Activated CD4-positive, alpha-beta T cell treated with anti-CD3 and anti-CD28 coated beads, Interleukin-2, amount 10 ng/mL, durations not matched to agents 24 days and 14 days (primary cell): ENCODE measurements at regions not wholly inside any gene's neighbourhood (a gene's known extent, or its start where the extent isn't known, plus 50 kb on each side); places are given as distances from the start of the nearest gene placed in this dataset.

Source experiments
- DNase-seq: peaks from one replicate; pipeline ENCODE4 v3.0.0; 2022
- H3K27ac Mint-ChIP-seq: one replicate; pipeline ENCODE4 v1.8.0; 2022; ENCODE audit warnings: mild to moderate bottlenecking, mixed read lengths
- H3K27me3 Mint-ChIP-seq: one replicate; pipeline ENCODE4 v1.8.0; 2022; ENCODE audit warnings: mixed read lengths
- H3K36me3 Mint-ChIP-seq: one replicate; pipeline ENCODE4 v1.8.0; 2022; ENCODE audit warnings: low read depth, mild to moderate bottlenecking, mixed read lengths
- H3K4me1 Mint-ChIP-seq: one replicate; pipeline ENCODE4 v1.8.0; 2021; ENCODE audit warnings: mixed read lengths
- H3K4me3 Mint-ChIP-seq: one replicate; pipeline ENCODE4 v1.8.0; 2022; ENCODE audit warnings: mild to moderate bottlenecking, moderate library complexity, mixed read lengths
- H3K9me3 Mint-ChIP-seq: one replicate; pipeline ENCODE4 v1.8.0; 2021; ENCODE audit warnings: mixed read lengths
- intact Hi-C: fragments of 100-400 bp; cut with micrococcal nuclease; formaldehyde crosslinking; loops from one replicate; pipeline ENCODE4 v1.15.1; 2023

- Mint-ChIP-seq H3K36me3 (no peaks in the 10 kb centered on the region), H3K27me3 (no peaks in the 10 kb centered on the region), H3K27ac (no peak overlapping the region), H3K4me1 (no peaks in the 10 kb centered on the region), H3K4me3 (no peak overlapping the region), H3K9me3 (no peaks in the 10 kb centered on the region)
- intact Hi-C loops, result no loop called here
- DNase-seq, result no peak
These were observed 1105.5 kb upstream of the SPRY2 start for GRCh38 chr13:81446441-81446840.

GRCh38 chr13:81442904-81443303 is 1102.0 kb upstream of the SPRY2 start:
- Mint-ChIP-seq H3K9me3 (no peaks in the 10 kb centered on the region), H3K4me1 (no peaks in the 10 kb centered on the region), H3K27ac (no peak overlapping the region), H3K27me3 (no peaks in the 10 kb centered on the region), H3K36me3 (no peaks in the 10 kb centered on the region), H3K4me3 (no peak overlapping the region)
- no peak for DNase-seq
- intact Hi-C loops, result no loop called here

DNA sequence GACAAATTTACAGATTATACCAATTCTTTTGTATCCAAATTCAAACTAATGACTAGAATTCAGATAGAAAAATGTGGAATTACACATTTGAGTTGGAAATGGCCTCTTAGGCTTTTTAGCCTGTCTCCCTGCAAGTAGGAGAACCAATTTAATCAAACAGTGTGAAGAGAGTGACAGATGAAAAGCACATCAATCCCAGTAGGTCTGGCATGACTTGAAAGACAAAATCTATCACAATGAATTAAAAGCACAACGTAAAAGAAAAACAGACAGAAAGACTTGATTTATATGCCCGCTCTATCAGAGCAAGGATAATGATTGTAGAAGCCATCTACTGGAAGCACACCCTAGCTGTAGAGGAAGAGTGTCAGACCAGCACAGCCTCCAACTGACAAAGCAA is 1084.4 kb upstream of the SPRY2 start:
- H3K9me3 Mint-ChIP-seq, result peaks cover 3% of the 10 kb centered on the region
- no peaks in the 10 kb centered on the region for H3K4me1 Mint-ChIP-seq
- H3K27me3 Mint-ChIP-seq, result no peaks in the 10 kb centered on the region
- intact Hi-C loops, result no loop called here
- DNase-seq, result no peak
- H3K36me3 Mint-ChIP-seq, result no peaks in the 10 kb centered on the region
- no peak overlapping the region for H3K4me3 Mint-ChIP-seq
- no peak overlapping the region for H3K27ac Mint-ChIP-seq

GRCh38 chr13:81409284-81409683 is 1068.4 kb upstream of the SPRY2 start:
- no peak overlapping the region for H3K27ac Mint-ChIP-seq
- DNase-seq, result no peak
- H3K4me1 Mint-ChIP-seq, result no peaks in the 10 kb centered on the region
- H3K4me3 Mint-ChIP-seq, result no peak overlapping the region
- intact Hi-C loops, result no loop called here
- H3K36me3 Mint-ChIP-seq, result no peaks in the 10 kb centered on the region
- peaks cover 9% of the 10 kb centered on the region for H3K9me3 Mint-ChIP-seq
- H3K27me3 Mint-ChIP-seq, result no peaks in the 10 kb centered on the region

GRCh38 chr13:81408647-81409046 is 1067.7 kb upstream of the SPRY2 start:
- intact Hi-C loops, result no loop called here
- no peak overlapping the region for H3K4me3 Mint-ChIP-seq
- no peak for DNase-seq
- no peak overlapping the region for H3K27ac Mint-ChIP-seq
- H3K4me1 Mint-ChIP-seq, result no peaks in the 10 kb centered on the region
- no peaks in the 10 kb centered on the region for H3K36me3 Mint-ChIP-seq
- H3K9me3 Mint-ChIP-seq, result peaks cover 9% of the 10 kb centered on the region
- no peaks in the 10 kb centered on the region for H3K27me3 Mint-ChIP-seq

- H3K36me3 Mint-ChIP-seq, result no peaks in the 10 kb centered on the region
- no peak overlapping the region for H3K4me3 Mint-ChIP-seq
- no peak for DNase-seq
- H3K27me3 Mint-ChIP-seq, result no peaks in the 10 kb centered on the region
- peaks cover 9% of the 10 kb centered on the region for H3K9me3 Mint-ChIP-seq
- H3K4me1 Mint-ChIP-seq, result no peaks in the 10 kb centered on the region
- no peak overlapping the region for H3K27ac Mint-ChIP-seq
- intact Hi-C loops, result no loop called here
These were observed 1065.8 kb upstream of the SPRY2 start for GRCh38 chr13:81406639-81407292.

DNA sequence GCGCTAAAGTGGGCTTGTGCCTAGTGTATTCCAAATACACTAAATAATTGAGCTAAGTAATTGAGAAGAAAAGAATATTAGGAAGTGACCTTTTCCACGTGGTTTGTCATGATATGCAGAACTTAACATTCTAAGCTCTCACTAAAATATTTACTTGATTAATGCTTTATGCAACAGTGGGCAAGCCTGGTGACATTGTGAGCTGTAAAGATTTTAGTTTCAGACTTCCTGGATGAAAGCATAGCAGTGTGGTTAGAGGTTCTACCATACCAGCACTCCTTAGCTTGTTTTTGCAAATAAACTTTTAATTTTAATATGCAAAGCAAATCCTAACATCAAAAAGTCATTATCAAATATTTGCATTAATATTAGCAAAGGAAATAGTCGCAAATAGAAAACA is 1065.1 kb upstream of the SPRY2 start:
- H3K27me3 Mint-ChIP-seq, result no peaks in the 10 kb centered on the region
- H3K36me3 Mint-ChIP-seq, result no peaks in the 10 kb centered on the region
- DNase-seq, result no peak
- peaks cover 5% of the 10 kb centered on the region for H3K9me3 Mint-ChIP-seq
- intact Hi-C loops, result no loop called here
- H3K4me1 Mint-ChIP-seq, result no peaks in the 10 kb centered on the region
- no peak overlapping the region for H3K27ac Mint-ChIP-seq
- H3K4me3 Mint-ChIP-seq, result no peak overlapping the region

GRCh38 chr13:81396192-81396591 is 1055.3 kb upstream of the SPRY2 start:
- Mint-ChIP-seq H3K27ac (no peak overlapping the region), H3K36me3 (no peaks in the 10 kb centered on the region), H3K9me3 (peaks cover 4% of the 10 kb centered on the region), H3K4me1 (no peaks in the 10 kb centered on the region), H3K27me3 (no peaks in the 10 kb centered on the region), H3K4me3 (no peak overlapping the region)
- intact Hi-C loops, result no loop called here
- DNase-seq, result no peak

- no peaks in the 10 kb centered on the region for H3K36me3 Mint-ChIP-seq
- H3K27me3 Mint-ChIP-seq, result no peaks in the 10 kb centered on the region
- no peak overlapping the region for H3K27ac Mint-ChIP-seq
- H3K9me3 Mint-ChIP-seq, result peaks cover 4% of the 10 kb centered on the region
- H3K4me3 Mint-ChIP-seq, result no peak overlapping the region
- intact Hi-C loops, result no loop called here
- H3K4me1 Mint-ChIP-seq, result no peaks in the 10 kb centered on the region
- no peak for DNase-seq
These were observed 1054.4 kb upstream of the SPRY2 start for GRCh38 chr13:81395368-81395767.

DNA sequence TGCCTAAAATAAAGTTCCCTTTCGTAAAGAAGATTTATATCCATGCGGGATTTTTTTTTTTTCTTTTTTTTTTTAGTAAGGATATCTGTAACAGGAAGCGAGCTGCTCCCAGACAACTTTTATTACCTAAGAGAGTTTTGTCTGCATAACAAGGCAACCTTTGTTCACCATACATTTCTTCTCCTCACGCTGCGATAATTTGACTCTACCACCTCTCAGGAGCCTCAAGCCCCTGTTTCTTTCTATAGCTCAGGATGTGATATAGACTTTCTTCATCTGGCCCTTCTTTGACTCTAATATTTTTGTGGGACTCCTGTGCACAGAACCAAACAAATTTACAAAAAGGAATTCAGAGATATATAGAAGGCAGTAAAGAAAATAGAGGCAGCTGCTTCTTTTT is 1053.7 kb upstream of the SPRY2 start:
- intact Hi-C loops, result no loop called here
- Mint-ChIP-seq H3K36me3 (no peaks in the 10 kb centered on the region), H3K27me3 (no peaks in the 10 kb centered on the region), H3K4me3 (no peak overlapping the region), H3K4me1 (no peaks in the 10 kb centered on the region), H3K9me3 (peaks cover 4% of the 10 kb centered on the region), H3K27ac (no peak overlapping the region)
- no peak for DNase-seq

GRCh38 chr13:81393721-81394120 is 1052.8 kb upstream of the SPRY2 start:
- no peak for DNase-seq
- Mint-ChIP-seq H3K4me3 (no peak overlapping the region), H3K27ac (no peak overlapping the region), H3K9me3 (peaks cover 4% of the 10 kb centered on the region), H3K36me3 (no peaks in the 10 kb centered on the region), H3K27me3 (no peaks in the 10 kb centered on the region), H3K4me1 (no peaks in the 10 kb centered on the region)
- intact Hi-C loops, result no loop called here

DNA sequence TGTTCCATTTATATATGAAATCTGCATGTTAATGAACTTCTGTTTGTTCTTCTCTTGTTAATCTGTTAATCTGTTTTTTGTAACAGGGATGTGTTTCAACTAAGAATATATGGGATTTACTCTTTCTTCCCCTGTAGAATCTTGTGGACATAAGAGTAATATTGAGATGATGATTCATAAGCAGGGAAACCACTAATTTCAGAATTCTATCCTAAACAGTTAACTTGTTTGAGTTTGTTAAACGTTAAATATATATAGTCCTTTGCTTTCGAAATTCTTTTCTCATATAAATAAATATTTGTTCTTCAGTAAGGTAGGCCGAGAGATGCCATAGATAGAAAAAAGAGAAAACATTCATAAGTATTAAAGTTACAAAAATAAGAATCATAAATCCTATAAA is 1052.2 kb upstream of the SPRY2 start:
- no peak for DNase-seq
- Mint-ChIP-seq H3K9me3 (peaks cover 4% of the 10 kb centered on the region), H3K4me3 (no peak overlapping the region), H3K36me3 (no peaks in the 10 kb centered on the region), H3K27me3 (no peaks in the 10 kb centered on the region), H3K27ac (no peak overlapping the region), H3K4me1 (no peaks in the 10 kb centered on the region)
- intact Hi-C loops, result no loop called here

DNA sequence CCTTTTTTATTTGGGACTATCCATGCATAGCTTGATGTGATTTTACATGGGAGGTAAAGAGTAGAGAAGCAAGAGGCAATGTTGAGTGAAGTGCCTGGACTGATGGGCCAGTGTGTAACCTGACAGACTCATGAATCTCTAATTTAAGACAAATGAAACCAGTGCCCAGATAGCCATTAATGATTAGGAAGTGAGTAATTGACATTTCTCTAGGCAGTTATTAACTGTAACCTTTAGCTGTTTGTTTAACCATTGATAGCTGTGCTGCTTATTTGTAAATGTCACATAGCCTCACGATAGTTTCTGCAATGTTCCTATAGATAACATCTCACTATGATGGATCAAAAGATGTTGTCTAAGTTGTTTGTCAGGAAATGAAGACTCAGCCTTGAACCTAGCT is 1047.5 kb upstream of the SPRY2 start:
- Mint-ChIP-seq H3K36me3 (no peaks in the 10 kb centered on the region), H3K9me3 (no peaks in the 10 kb centered on the region), H3K4me3 (no peak overlapping the region), H3K27me3 (no peaks in the 10 kb centered on the region), H3K27ac (no peak overlapping the region), H3K4me1 (no peaks in the 10 kb centered on the region)
- DNase-seq, result no peak
- intact Hi-C loops, result no loop called here

DNA sequence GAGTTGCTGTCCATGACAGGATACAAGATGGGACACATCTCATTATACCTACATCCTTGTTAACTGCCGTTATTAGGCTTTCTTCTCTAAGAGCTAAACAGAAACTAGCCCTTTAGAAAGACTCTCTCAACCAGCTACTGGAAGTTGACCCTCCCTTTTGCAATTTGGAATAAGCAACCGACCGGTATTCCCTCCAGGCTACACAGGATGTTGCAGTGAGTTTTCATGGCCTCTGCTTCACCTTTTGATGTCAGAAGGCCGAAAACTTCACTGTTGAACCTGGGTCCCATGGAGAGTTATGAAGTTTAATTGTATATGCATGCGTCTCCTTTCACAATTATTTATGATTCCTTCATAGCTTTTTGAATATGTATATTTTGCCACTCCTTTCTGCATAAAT is 1042.5 kb upstream of the SPRY2 start:
- intact Hi-C loops, result no loop called here
- no peak overlapping the region for H3K27ac Mint-ChIP-seq
- no peaks in the 10 kb centered on the region for H3K4me1 Mint-ChIP-seq
- no peak for DNase-seq
- no peaks in the 10 kb centered on the region for H3K27me3 Mint-ChIP-seq
- H3K9me3 Mint-ChIP-seq, result peaks cover 5% of the 10 kb centered on the region
- H3K36me3 Mint-ChIP-seq, result no peaks in the 10 kb centered on the region
- no peak overlapping the region for H3K4me3 Mint-ChIP-seq

DNA sequence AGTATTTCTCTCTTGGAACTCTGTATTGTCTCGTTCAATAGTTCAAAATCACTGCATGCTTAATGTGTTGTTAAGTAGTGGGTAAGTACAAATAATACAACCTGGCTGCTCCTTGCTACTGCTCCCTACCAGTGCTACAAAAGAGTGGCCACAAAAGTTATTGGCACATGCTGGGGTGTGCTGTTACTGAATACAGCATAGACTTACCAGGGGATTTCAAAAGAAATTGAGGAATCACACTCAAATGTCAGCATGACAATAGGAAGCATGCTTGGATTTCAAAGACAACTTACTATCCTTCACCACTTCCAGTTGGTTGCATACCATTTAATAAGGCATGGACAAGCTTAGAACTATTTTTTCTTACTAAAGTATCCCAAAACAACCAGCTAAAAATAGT is 1041.3 kb upstream of the SPRY2 start:
- H3K9me3 Mint-ChIP-seq, result peaks cover 5% of the 10 kb centered on the region
- DNase-seq, result no peak
- no peaks in the 10 kb centered on the region for H3K27me3 Mint-ChIP-seq
- H3K4me3 Mint-ChIP-seq, result no peak overlapping the region
- intact Hi-C loops, result no loop called here
- H3K36me3 Mint-ChIP-seq, result no peaks in the 10 kb centered on the region
- H3K4me1 Mint-ChIP-seq, result no peaks in the 10 kb centered on the region
- H3K27ac Mint-ChIP-seq, result no peak overlapping the region
